Breast epithelium (tissue), 4 donors: ENCODE measurements at regions not wholly inside any gene's neighbourhood (a gene's known extent, or its start where the extent isn't known, plus 50 kb on each side); places are given as distances from the start of the nearest gene placed in this dataset.

Experiments
- DNase-seq, 2 donors: peaks; one replicate each; pipeline ENCODE4 v3.0.0-alpha.2; 2019; ENCODE audit warnings: low spot score in 2 of 2
- H3K27ac ChIP-seq, 2 donors: fragments of 200-600 bp; sonication (generic) in 1 of 2; one replicate each; pipeline ENCODE4 v1.5.1; 2016 to 2019; ENCODE audit warnings: mild to moderate bottlenecking in 1 of 2
- H3K27me3 ChIP-seq, 2 donors: fragments of 200-600 bp; sonication (generic) in 1 of 2; one replicate each; pipeline versions ENCODE4 v1.5.1 to v1.6.0; 2017 to 2019; ENCODE audit warnings: control low read depth in 1 of 2, mild to moderate bottlenecking in 1 of 2
- H3K36me3 ChIP-seq: fragments of 200-600 bp; one replicate; pipeline ENCODE4 v1.5.1; 2019
- H3K4me1 ChIP-seq, 2 donors: fragments of 200-600 bp; sonication (generic); one replicate each; pipeline ENCODE4 v1.5.1; 2016 to 2019; ENCODE audit warnings: control low read depth in 1 of 2
- H3K4me3 ChIP-seq, 3 donors: fragments of 200-600 bp; sonication (generic); 1 replicate in 2 of 3; 2 replicates in 1 of 3; pipeline ENCODE4 v1.5.1; 2016 to 2019; ENCODE audit warnings: mild to moderate bottlenecking in 3 of 3, moderate library complexity in 2 of 3
- H3K9me3 ChIP-seq, 2 donors: fragments of 200-600 bp; sonication (generic) in 1 of 2; one replicate each; pipeline ENCODE4 v1.5.1; 2016 to 2019; ENCODE audit warnings: control low read depth in 1 of 2
- POLR2A ChIP-seq: fragments of 450-650 bp; IDR thresholded peaks from one replicate; pipeline ENCODE4 v1.6.1; 2016; ENCODE audit warnings: antibody characterized with exemption, mild to moderate bottlenecking, moderate library complexity
- POLR2AphosphoS5 ChIP-seq, 3 donors: sonication (generic); formaldehyde crosslinking; IDR thresholded peaks; one replicate each; pipeline ENCODE4 v1.6.1; 2017; ENCODE audit warnings: antibody characterized with exemption in 3 of 3
- intact Hi-C: fragments of 100-400 bp; cut with DNase I; formaldehyde crosslinking; loops from one replicate; pipeline ENCODE4 v1.15.1; 2023; ENCODE audit warnings: low total_unique reads
- TF ChIP-seq, protein P1 (sequence below), 3 donors: fragments of 450-650 bp; IDR thresholded peaks; one replicate each; pipeline ENCODE4 v1.5.1; 2016 to 2017; ENCODE audit warnings: antibody characterized with exemption in 3 of 3, mild to moderate bottlenecking in 3 of 3, moderate library complexity in 3 of 3

DNA sequence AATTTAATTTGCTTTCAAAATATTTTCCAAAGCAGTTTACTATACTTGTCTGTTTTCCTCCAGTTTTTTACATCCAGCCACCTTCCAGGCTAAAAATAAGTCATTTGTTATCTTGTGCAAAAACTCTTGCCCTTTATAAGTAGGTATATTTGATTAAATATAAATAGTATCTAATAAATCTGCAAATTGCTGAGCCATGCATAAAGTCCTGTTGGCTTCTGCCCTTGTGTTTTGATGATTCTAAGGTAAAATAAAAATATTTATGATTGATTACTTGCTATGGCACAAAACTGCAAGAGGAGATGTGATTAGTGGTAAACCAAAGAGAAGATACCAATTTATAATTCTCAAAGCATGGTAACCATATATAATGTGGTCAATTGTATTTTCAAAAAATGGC is 1026.7 kb downstream of the EPHA3 start:
- H3K27me3 ChIP-seq: no peaks in the 10 kb centered on the region
- no peaks in the 10 kb centered on the region for H3K9me3 ChIP-seq
- TF ChIP-seq, protein P1, sequence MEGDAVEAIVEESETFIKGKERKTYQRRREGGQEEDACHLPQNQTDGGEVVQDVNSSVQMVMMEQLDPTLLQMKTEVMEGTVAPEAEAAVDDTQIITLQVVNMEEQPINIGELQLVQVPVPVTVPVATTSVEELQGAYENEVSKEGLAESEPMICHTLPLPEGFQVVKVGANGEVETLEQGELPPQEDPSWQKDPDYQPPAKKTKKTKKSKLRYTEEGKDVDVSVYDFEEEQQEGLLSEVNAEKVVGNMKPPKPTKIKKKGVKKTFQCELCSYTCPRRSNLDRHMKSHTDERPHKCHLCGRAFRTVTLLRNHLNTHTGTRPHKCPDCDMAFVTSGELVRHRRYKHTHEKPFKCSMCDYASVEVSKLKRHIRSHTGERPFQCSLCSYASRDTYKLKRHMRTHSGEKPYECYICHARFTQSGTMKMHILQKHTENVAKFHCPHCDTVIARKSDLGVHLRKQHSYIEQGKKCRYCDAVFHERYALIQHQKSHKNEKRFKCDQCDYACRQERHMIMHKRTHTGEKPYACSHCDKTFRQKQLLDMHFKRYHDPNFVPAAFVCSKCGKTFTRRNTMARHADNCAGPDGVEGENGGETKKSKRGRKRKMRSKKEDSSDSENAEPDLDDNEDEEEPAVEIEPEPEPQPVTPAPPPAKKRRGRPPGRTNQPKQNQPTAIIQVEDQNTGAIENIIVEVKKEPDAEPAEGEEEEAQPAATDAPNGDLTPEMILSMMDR (IDR thresholded peaks at IDR 0.05): no peak
- TF ChIP-seq POLR2A: no peak
- TF ChIP-seq POLR2AphosphoS5 (IDR thresholded peaks at IDR 0.05): no peak
- no peak overlapping the region for H3K4me3 ChIP-seq
- intact Hi-C loops: no loop called here
- no peak for DNase-seq
- no peak overlapping the region for H3K27ac ChIP-seq
- H3K36me3 ChIP-seq: no peaks in the 10 kb centered on the region
- no peaks in the 10 kb centered on the region for H3K4me1 ChIP-seq

DNA sequence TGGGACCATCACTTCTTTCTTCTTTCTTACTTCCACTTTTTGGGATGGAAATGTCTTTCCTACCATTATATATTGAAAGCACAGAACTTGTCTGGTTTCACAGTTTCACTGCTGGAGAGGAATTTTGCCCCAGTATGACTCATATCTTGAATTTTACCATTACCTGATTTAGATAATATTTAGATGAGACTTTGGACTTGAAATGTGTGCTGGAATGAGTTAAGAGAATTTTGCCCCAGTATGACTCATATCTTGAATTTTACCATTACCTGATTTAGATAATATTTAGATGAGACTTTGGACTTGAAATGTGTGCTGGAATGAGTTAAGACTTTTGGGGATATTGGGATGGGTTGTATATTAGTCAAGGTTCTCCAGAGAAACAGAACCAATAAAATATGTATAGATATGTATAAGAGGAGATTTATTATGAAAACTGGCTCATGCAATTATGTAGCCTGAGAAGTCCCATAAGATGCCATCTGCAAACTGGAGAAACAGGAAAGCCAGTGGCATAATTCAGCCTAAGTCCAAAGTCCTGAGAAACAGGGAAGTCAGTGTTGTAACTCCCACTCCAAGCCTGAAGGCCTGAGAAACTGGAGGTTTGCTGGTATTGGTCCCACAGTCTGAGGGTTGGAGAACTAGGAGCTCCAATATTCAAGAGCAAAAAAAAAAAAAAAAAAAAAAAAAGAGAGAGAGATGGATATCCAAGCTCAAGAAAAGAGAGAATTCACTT is 1029.2 kb downstream of the EPHA3 start:
- TF ChIP-seq POLR2AphosphoS5 (IDR thresholded peaks at IDR 0.05) (no peak), POLR2A (no peak)
- TF ChIP-seq, protein P1 (IDR thresholded peaks at IDR 0.05): no peak
- DNase-seq: no peak
- H3K27me3 ChIP-seq: no peaks in the 10 kb centered on the region
- intact Hi-C loops: no loop called here
- no peaks in the 10 kb centered on the region for H3K4me1 ChIP-seq
- no peak overlapping the region for H3K27ac ChIP-seq
- H3K4me3 ChIP-seq: no peak overlapping the region
- H3K9me3 ChIP-seq: no peaks in the 10 kb centered on the region
- H3K36me3 ChIP-seq: no peaks in the 10 kb centered on the region

- Histone ChIP-seq H3K4me1 (no peaks in the 10 kb centered on the region), H3K36me3 (no peaks in the 10 kb centered on the region), H3K27me3 (no peaks in the 10 kb centered on the region), H3K27ac (no peak overlapping the region), H3K4me3 (no peak overlapping the region), H3K9me3 (no peaks in the 10 kb centered on the region)
- intact Hi-C loops: no loop called here
- TF ChIP-seq, protein P1 (IDR thresholded peaks at IDR 0.05): no peak
- DNase-seq: no peak
These were observed 1037.9 kb downstream of the EPHA3 start for GRCh38 chr3:90145094-90145860.

GRCh38 chr3:90180096-90180495 is 1072.7 kb downstream of the EPHA3 start:
- TF ChIP-seq, protein P1 (IDR thresholded peaks at IDR 0.05): no peak
- no peak overlapping the region for H3K4me3 ChIP-seq
- H3K36me3 ChIP-seq: no peaks in the 10 kb centered on the region
- H3K27ac ChIP-seq: no peak overlapping the region
- intact Hi-C loops: no loop called here
- no peaks in the 10 kb centered on the region for H3K4me1 ChIP-seq
- no peak for DNase-seq
- H3K9me3 ChIP-seq: no peaks in the 10 kb centered on the region
- no peaks in the 10 kb centered on the region for H3K27me3 ChIP-seq

DNA sequence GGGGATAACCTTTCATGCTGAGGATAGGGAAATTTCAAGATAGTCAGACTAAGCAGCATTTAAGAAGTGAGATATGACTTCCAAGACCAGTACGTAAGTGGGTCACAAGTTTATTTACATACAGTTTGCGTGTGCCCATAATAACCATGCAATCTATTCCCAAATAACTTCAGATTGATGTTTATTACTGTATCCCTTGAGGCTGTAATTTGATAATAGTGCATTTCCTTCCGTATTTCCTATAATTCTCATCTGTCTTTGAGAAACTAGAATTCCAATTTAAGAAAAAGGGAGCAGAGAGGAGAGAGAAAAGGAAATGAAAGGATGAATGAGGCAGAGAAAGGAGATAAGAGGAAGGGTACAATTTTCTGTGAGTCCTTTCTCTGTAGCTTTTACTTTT is 1073.1 kb downstream of the EPHA3 start:
- H3K36me3 ChIP-seq: no peaks in the 10 kb centered on the region
- H3K4me1 ChIP-seq: no peaks in the 10 kb centered on the region
- H3K27ac ChIP-seq: no peak overlapping the region
- H3K27me3 ChIP-seq: no peaks in the 10 kb centered on the region
- no peaks in the 10 kb centered on the region for H3K9me3 ChIP-seq
- DNase-seq: no peak
- H3K4me3 ChIP-seq: no peak overlapping the region
- intact Hi-C loops: no loop called here
- TF ChIP-seq POLR2AphosphoS5 (IDR thresholded peaks at IDR 0.05) (no peak), POLR2A (no peak)
- TF ChIP-seq, protein P1 (IDR thresholded peaks at IDR 0.05): no peak
